ENCODE measurements at regions not wholly inside any gene's neighbourhood (a gene's known extent, or its start where the extent isn't known, plus 50 kb on each side); places are given as distances from the start of the nearest gene placed in this dataset.

- DNase-seq (ENCODE audit: low spot score) = no peak
- no peak overlapping the region for H3K27ac Mint-ChIP-seq (ENCODE audit: unreplicated experiment)
- no peaks in the 10 kb centered on the region for H3K27me3 Mint-ChIP-seq (ENCODE audit: unreplicated experiment)
- H3K4me3 Mint-ChIP-seq (ENCODE audit: unreplicated experiment) = no peak overlapping the region
- peaks cover 12% of the 10 kb centered on the region for H3K9me3 Mint-ChIP-seq (ENCODE audit: unreplicated experiment)
- no peaks in the 10 kb centered on the region for H3K4me1 Mint-ChIP-seq (ENCODE audit: unreplicated experiment)
- H3K36me3 Mint-ChIP-seq (ENCODE audit: low read depth, unreplicated experiment) = no peaks in the 10 kb centered on the region
- TF ChIP-seq CTCF (IDR thresholded peaks at IDR 0.05; ENCODE audit: unreplicated experiment) = no peak
These were observed 389.2 kb downstream of the CBLN2 start for GRCh38 chr18:72154926-72155325.

GRCh38 chr18:72152935-72153334 is 391.2 kb downstream of the CBLN2 start:
- no peak overlapping the region for H3K4me3 Mint-ChIP-seq (ENCODE audit: unreplicated experiment)
- no peaks in the 10 kb centered on the region for H3K27me3 Mint-ChIP-seq (ENCODE audit: unreplicated experiment)
- no peak overlapping the region for H3K27ac Mint-ChIP-seq (ENCODE audit: unreplicated experiment)
- H3K36me3 Mint-ChIP-seq (ENCODE audit: low read depth, unreplicated experiment) = no peaks in the 10 kb centered on the region
- no peak for DNase-seq (ENCODE audit: low spot score)
- H3K9me3 Mint-ChIP-seq (ENCODE audit: unreplicated experiment) = peaks cover 17% of the 10 kb centered on the region
- H3K4me1 Mint-ChIP-seq (ENCODE audit: unreplicated experiment) = no peaks in the 10 kb centered on the region
- TF ChIP-seq CTCF (IDR thresholded peaks at IDR 0.05; ENCODE audit: unreplicated experiment) = no peak

- Mint-ChIP-seq H3K27ac (ENCODE audit: unreplicated experiment) (no peak overlapping the region), H3K4me1 (ENCODE audit: unreplicated experiment) (no peaks in the 10 kb centered on the region), H3K9me3 (ENCODE audit: unreplicated experiment) (peaks cover 9% of the 10 kb centered on the region), H3K27me3 (ENCODE audit: unreplicated experiment) (no peaks in the 10 kb centered on the region), H3K4me3 (ENCODE audit: unreplicated experiment) (no peak overlapping the region), H3K36me3 (ENCODE audit: low read depth, unreplicated experiment) (no peaks in the 10 kb centered on the region)
- no peak for TF ChIP-seq CTCF (IDR thresholded peaks at IDR 0.05; ENCODE audit: unreplicated experiment)
- DNase-seq (ENCODE audit: low spot score) = no peak
These were observed 396.3 kb downstream of the CBLN2 start for GRCh38 chr18:72147830-72148229.

- H3K36me3 Mint-ChIP-seq (ENCODE audit: low read depth, unreplicated experiment) = no peaks in the 10 kb centered on the region
- no peak for DNase-seq (ENCODE audit: low spot score)
- H3K4me1 Mint-ChIP-seq (ENCODE audit: unreplicated experiment) = no peaks in the 10 kb centered on the region
- H3K9me3 Mint-ChIP-seq (ENCODE audit: unreplicated experiment) = peaks cover 23% of the 10 kb centered on the region
- no peak overlapping the region for H3K27ac Mint-ChIP-seq (ENCODE audit: unreplicated experiment)
- H3K4me3 Mint-ChIP-seq (ENCODE audit: unreplicated experiment) = no peak overlapping the region
- TF ChIP-seq CTCF (IDR thresholded peaks at IDR 0.05; ENCODE audit: unreplicated experiment) = no peak
- no peaks in the 10 kb centered on the region for H3K27me3 Mint-ChIP-seq (ENCODE audit: unreplicated experiment)
These were observed 404.1 kb downstream of the CBLN2 start for GRCh38 chr18:72140007-72140406.

- DNase-seq (ENCODE audit: low spot score) = no peak
- no peak overlapping the region for H3K27ac Mint-ChIP-seq (ENCODE audit: unreplicated experiment)
- H3K4me1 Mint-ChIP-seq (ENCODE audit: unreplicated experiment) = no peaks in the 10 kb centered on the region
- no peak for TF ChIP-seq CTCF (IDR thresholded peaks at IDR 0.05; ENCODE audit: unreplicated experiment)
- H3K9me3 Mint-ChIP-seq (ENCODE audit: unreplicated experiment) = peaks cover 7% of the 10 kb centered on the region
- no peak overlapping the region for H3K4me3 Mint-ChIP-seq (ENCODE audit: unreplicated experiment)
- H3K27me3 Mint-ChIP-seq (ENCODE audit: unreplicated experiment) = no peaks in the 10 kb centered on the region
- H3K36me3 Mint-ChIP-seq (ENCODE audit: low read depth, unreplicated experiment) = no peaks in the 10 kb centered on the region
These were observed 415.5 kb downstream of the CBLN2 start for GRCh38 chr18:72128649-72129048.

All from endothelial cell (in vitro differentiated cells).